Vagina (tissue), 2 donors: ENCODE measurements at regions not wholly inside any gene's neighbourhood (a gene's known extent, or its start where the extent isn't known, plus 50 kb on each side); places are given as distances from the start of the nearest gene placed in this dataset.

ENCODE experiments used
- CTCF ChIP-seq, 3 experiments: fragments of 450-650 bp in 2 of 3; fragments of 200-600 bp in 1 of 3; sonication (generic) in 1 of 3; IDR thresholded peaks; one replicate each; pipeline ENCODE4 v1.5.1; 2017 to 2019; ENCODE audit warnings: antibody characterized with exemption in 3 of 3, mild to moderate bottlenecking in 2 of 3, moderate library complexity in 2 of 3
- POLR2A ChIP-seq, 2 donors: fragments of 450-650 bp; IDR thresholded peaks; one replicate each; pipeline ENCODE4 v1.6.1; 2017; ENCODE audit warnings: antibody characterized with exemption in 2 of 2, mild to moderate bottlenecking in 2 of 2, moderate library complexity in 2 of 2

- TF ChIP-seq CTCF (IDR thresholded peaks at IDR 0.05) (no peak), POLR2A (IDR thresholded peaks at IDR 0.05) (no peak)
Observed at GRCh38 chr14:51478175-51478621, 173.5 kb upstream of the FRMD6 start.
